ENCODE measurements at regions not wholly inside any gene's neighbourhood (a gene's known extent, or its start where the extent isn't known, plus 50 kb on each side); places are given as distances from the start of the nearest gene placed in this dataset.

- DNase-seq (ENCODE audit: low spot score in 2 of 2, unreplicated experiment in 2 of 2) = no peak
- no peak for TF ChIP-seq CTCF (IDR thresholded peaks at IDR 0.05; ENCODE audit: unreplicated experiment)
- Mint-ChIP-seq H3K27ac (no peak overlapping the region), H3K9me3 (peaks cover 37% of the 10 kb centered on the region), H3K4me3 (no peak overlapping the region), H3K27me3 (ENCODE audit: low read depth) (peaks cover 43% of the 10 kb centered on the region), H3K36me3 (no peaks in the 10 kb centered on the region), H3K4me1 (peaks cover 3% of the 10 kb centered on the region)
Measured at GRCh38 chr22:22996511-22997261, 73.6 kb upstream of the GNAZ start.

DNA sequence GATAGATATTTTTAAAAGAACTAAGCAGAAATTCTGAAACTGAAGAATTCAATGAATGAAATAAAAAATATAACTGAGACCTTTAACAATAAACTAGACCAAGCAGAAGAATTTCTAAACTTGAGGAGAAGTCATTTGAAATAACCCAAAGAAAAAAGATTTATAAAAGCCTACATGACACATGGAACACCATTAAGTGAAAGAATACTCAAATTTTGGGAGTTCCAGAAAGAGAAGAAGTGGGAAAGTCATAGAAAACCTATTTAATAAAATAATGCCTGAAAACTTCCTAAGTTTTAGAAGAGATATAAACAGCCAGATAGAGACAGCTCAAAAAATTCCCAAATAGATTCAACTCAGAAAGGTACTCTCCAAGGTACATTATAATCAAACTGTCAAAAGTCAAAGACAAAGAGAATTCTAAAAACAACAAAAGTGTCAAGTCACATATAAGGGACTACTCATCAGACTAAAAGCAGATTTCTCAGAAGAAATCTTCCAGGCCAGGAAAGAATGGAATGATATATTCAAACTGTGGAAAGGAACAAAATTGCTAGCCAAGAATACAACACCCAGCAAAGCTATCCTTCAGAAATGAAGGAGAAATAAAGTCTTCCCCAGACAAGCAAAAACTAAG lies 72.9 kb upstream of the GNAZ start:
- H3K27ac Mint-ChIP-seq = no peak overlapping the region
- no peaks in the 10 kb centered on the region for H3K36me3 Mint-ChIP-seq
- no peak for DNase-seq (ENCODE audit: low spot score in 2 of 2, unreplicated experiment in 2 of 2)
- no peak for TF ChIP-seq CTCF (IDR thresholded peaks at IDR 0.05; ENCODE audit: unreplicated experiment)
- peaks cover 45% of the 10 kb centered on the region for H3K27me3 Mint-ChIP-seq (ENCODE audit: low read depth)
- no peak overlapping the region for H3K4me3 Mint-ChIP-seq
- H3K9me3 Mint-ChIP-seq = peaks cover 37% of the 10 kb centered on the region
- peaks cover 3% of the 10 kb centered on the region for H3K4me1 Mint-ChIP-seq

GRCh38 chr22:22997988-22998387 lies 72.3 kb upstream of the GNAZ start:
- Mint-ChIP-seq H3K27ac (no peak overlapping the region), H3K36me3 (no peaks in the 10 kb centered on the region), H3K4me3 (no peak overlapping the region), H3K27me3 (ENCODE audit: low read depth) (peaks cover 43% of the 10 kb centered on the region), H3K9me3 (peaks cover 37% of the 10 kb centered on the region), H3K4me1 (peaks cover 3% of the 10 kb centered on the region)
- no peak for TF ChIP-seq CTCF (IDR thresholded peaks at IDR 0.05; ENCODE audit: unreplicated experiment)
- DNase-seq (ENCODE audit: low spot score in 2 of 2, unreplicated experiment in 2 of 2) = no peak

GRCh38 chr22:22999523-22999922 lies 70.8 kb upstream of the GNAZ start:
- no peak overlapping the region for H3K27ac Mint-ChIP-seq
- H3K9me3 Mint-ChIP-seq = peaks cover 47% of the 10 kb centered on the region
- peaks cover 48% of the 10 kb centered on the region for H3K27me3 Mint-ChIP-seq (ENCODE audit: low read depth)
- no peaks in the 10 kb centered on the region for H3K36me3 Mint-ChIP-seq
- DNase-seq (ENCODE audit: low spot score in 2 of 2, unreplicated experiment in 2 of 2) = no peak
- H3K4me1 Mint-ChIP-seq = peaks cover 3% of the 10 kb centered on the region
- TF ChIP-seq CTCF (IDR thresholded peaks at IDR 0.05; ENCODE audit: unreplicated experiment) = no peak
- H3K4me3 Mint-ChIP-seq = no peak overlapping the region

- no peak overlapping the region for H3K27ac Mint-ChIP-seq
- H3K27me3 Mint-ChIP-seq (ENCODE audit: low read depth) = peaks cover 50% of the 10 kb centered on the region
- no peak overlapping the region for H3K4me3 Mint-ChIP-seq
- H3K36me3 Mint-ChIP-seq = no peaks in the 10 kb centered on the region
- H3K4me1 Mint-ChIP-seq = no peaks in the 10 kb centered on the region
- no peak for TF ChIP-seq CTCF (IDR thresholded peaks at IDR 0.05; ENCODE audit: unreplicated experiment)
- peaks cover 45% of the 10 kb centered on the region for H3K9me3 Mint-ChIP-seq
- no peak for DNase-seq (ENCODE audit: low spot score in 2 of 2, unreplicated experiment in 2 of 2)
Measured at GRCh38 chr22:23000657-23001347, 69.5 kb upstream of the GNAZ start.

Measured in mesothelial cell of epicardium (in vitro differentiated cells).